GM12874 (cell line): ENCODE measurements at regions not wholly inside any gene's neighbourhood (a gene's known extent, or its start where the extent isn't known, plus 50 kb on each side); places are given as distances from the start of the nearest gene placed in this dataset.

Source experiments
- CTCF ChIP-seq: IDR thresholded peaks from 2 replicates; pipeline ENCODE4 v1.5.1; 2011; ENCODE audit warnings: low read depth, mild to moderate bottlenecking, control low read depth, low read length, moderate library complexity; ENCODE audit not compliant: insufficient read depth

- TF ChIP-seq CTCF = no peak
Measured at GRCh38 chr4:175238827-175239517, 320.8 kb downstream of the ADAM29 start.

GRCh38 chr4:175246941-175247340, 328.8 kb downstream of the ADAM29 start:
- TF ChIP-seq CTCF = no peak

GRCh38 chr4:175252642-175253041, 334.5 kb downstream of the ADAM29 start:
- no peak for TF ChIP-seq CTCF

- peak; percentile 20; the same call in 1 of the 2 replicates for TF ChIP-seq CTCF
Measured at GRCh38 chr4:175253184-175253902, 335.2 kb downstream of the ADAM29 start.

- no peak for TF ChIP-seq CTCF
Measured at GRCh38 chr4:175263537-175263936, 345.4 kb downstream of the ADAM29 start.

- no peak for TF ChIP-seq CTCF
Measured at GRCh38 chr4:175271010-175271630, 353.0 kb downstream of the ADAM29 start.

- TF ChIP-seq CTCF = no peak
Measured at GRCh38 chr4:175273995-175274753, 356.0 kb downstream of the ADAM29 start.
